Activated naive CD8-positive, alpha-beta T cell treated with anti-CD3 and anti-CD28 coated beads, Interleukin-2, amount 10 ng/mL, durations not matched to agents 7 days and 5 days (primary cell): ENCODE measurements at regions not wholly inside any gene's neighbourhood (a gene's known extent, or its start where the extent isn't known, plus 50 kb on each side); places are given as distances from the start of the nearest gene placed in this dataset.
"Not testable (repeated sequence)": the region's sequence is repeated elsewhere in the genome, so short reads cannot be mapped to it uniquely, and the experiment has no call there.

Experiments used
- ATAC-seq: fragments of 150-1000 bp; cut with Tn5 transposase; one replicate; pipeline ENCODE4 v1.10.0; 2021; ENCODE audit warnings: low read depth, moderate library complexity
- POLR2A ChIA-PET: fragments of 350-600 bp; sonication (Branson Sonifier 250); formaldehyde crosslinking; loops from one replicate; lab custom pipeline; 2021; ENCODE audit warnings: antibody characterized with exemption; lab: Charles Lee
- DNase-seq: peaks from one replicate; pipeline ENCODE4 v3.0.0; 2021
- H3K27ac Mint-ChIP-seq: one replicate; pipeline ENCODE4 v1.8.0; 2022; ENCODE audit warnings: mild to moderate bottlenecking, mixed read lengths
- H3K27me3 Mint-ChIP-seq: one replicate; pipeline ENCODE4 v1.8.0; 2022; ENCODE audit warnings: mild to moderate bottlenecking, moderate library complexity, mixed read lengths
- H3K36me3 Mint-ChIP-seq: one replicate; pipeline ENCODE4 v1.8.0; 2021; ENCODE audit warnings: mild to moderate bottlenecking, mixed read lengths
- H3K4me1 Mint-ChIP-seq: one replicate; pipeline ENCODE4 v1.8.0; 2021; ENCODE audit warnings: mixed read lengths
- H3K4me3 Mint-ChIP-seq: one replicate; pipeline ENCODE4 v1.8.0; 2022; ENCODE audit warnings: mild to moderate bottlenecking, moderate library complexity, mixed read lengths
- H3K9me3 Mint-ChIP-seq: one replicate; pipeline ENCODE4 v1.8.0; 2021; ENCODE audit warnings: mixed read lengths

DNA sequence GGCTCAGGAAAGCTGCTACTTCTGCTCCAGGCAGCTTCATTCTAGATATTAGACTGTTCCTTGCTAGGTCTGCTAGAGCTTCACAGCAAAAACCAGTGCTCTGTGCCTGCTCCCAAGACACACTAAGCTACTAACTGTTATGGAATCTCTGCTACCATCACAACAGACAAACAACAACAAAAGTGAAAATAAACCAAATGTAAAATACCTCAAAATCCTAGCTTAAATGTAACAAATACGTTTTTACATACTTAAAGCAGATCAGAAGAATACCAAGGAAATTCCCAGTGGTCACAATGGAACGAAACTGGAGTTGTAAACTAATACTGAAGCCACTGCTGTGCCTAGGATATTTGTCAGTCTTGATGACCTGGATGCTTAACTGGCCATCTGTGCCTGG, 84.6 kb upstream of the EZR start:
- no peaks in the 10 kb centered on the region for H3K27me3 Mint-ChIP-seq
- no peak overlapping the region for H3K27ac Mint-ChIP-seq
- H3K9me3 Mint-ChIP-seq: peaks cover 21% of the 10 kb centered on the region
- peaks cover 3% of the 10 kb centered on the region for H3K4me1 Mint-ChIP-seq
- no peak overlapping the region for H3K4me3 Mint-ChIP-seq
- POLR2A ChIA-PET: interaction anchor here (1.2 kb wide), 1 partner anchor 34 kb away, joined by 3 read pairs; no protein-coding TSS in a partner anchor
- H3K36me3 Mint-ChIP-seq: peaks cover 14% of the 10 kb centered on the region
- no peak for ATAC-seq
- no peak for DNase-seq

DNA sequence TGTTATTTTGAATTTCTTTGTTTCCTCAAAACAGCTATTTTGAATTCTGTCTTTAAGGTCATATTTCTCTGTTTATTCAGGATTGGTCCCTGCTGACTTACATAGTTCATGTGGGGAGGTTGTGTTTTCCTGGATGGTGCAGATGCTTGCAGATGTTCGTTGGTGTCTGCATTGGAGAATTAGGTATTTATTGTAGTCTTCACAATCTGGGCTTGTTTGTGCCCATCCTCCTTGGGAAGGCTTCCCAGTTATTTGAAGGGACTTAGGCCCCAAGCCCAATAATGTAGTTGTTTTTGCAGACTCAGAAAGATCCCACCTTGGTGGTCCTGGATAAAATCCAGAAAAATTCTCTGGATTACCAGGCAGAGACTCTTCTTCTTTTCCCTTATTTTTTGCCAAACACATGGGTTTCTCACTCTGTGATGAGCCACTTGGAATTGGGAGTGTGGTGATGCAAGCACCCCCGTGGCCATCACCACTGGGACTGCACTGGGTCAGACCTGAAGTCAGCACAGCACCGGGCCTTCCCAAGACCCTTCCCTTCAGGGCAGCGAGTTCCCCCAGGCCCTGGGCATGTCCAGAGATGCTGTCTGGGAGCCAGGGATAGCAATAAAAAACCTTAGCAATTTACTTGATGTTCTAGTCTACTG, 81.6 kb upstream of the EZR start:
- Mint-ChIP-seq H3K9me3 (peaks cover 14% of the 10 kb centered on the region), H3K4me3 (no peak overlapping the region), H3K4me1 (peaks cover 3% of the 10 kb centered on the region), H3K27ac (no peak overlapping the region), H3K36me3 (peaks cover 11% of the 10 kb centered on the region), H3K27me3 (peaks cover 2% of the 10 kb centered on the region)
- POLR2A ChIA-PET: no interaction called here
- DNase-seq: no peak
- ATAC-seq: no peak

DNA sequence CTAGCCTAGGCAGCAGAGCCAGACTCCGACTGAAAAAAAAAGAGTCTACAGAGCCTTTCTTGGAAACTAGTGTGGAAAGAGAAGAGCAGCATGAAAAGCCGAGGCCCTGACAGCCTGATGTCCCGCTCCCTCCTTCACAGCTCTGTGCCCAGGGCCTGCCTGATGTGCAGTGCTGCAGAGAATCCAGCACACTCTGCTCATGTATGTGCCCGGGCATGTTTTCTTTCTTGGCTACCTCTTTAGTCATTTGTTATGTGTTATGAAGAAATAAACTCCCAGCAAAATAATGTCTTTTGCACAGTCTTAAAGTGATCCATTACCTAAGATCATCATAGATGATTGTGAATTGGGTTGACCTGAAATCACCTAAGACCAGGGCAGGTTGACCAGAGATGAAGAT, 78.1 kb upstream of the EZR start:
- POLR2A ChIA-PET: interaction anchor here (0.7 kb wide), 1 partner anchor 108 kb away, joined by 4 read pairs; no protein-coding TSS in a partner anchor

DNA sequence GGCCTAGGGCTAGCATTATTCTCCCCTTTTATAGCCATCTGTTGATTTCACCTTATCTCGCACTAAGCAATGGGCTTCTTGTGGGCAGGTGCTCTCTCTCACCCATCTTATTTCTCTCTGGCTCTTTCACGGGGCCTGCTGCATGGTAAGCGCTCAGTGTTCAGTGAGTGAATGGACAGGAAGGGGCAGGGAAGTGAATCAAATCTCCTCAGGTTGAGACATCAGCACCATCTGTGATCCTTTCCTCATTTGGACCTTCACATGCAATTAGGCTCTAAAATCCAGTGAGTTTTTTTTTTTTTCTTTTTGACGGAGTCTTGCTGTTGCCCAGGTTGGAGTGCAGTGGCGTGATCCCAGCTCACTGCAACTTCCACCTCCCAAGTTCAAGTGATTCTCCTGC, 76.5 kb upstream of the EZR start:
- ATAC-seq (no peak), DNase-seq (no peak)
- Mint-ChIP-seq H3K36me3 (peaks cover 2% of the 10 kb centered on the region), H3K27me3 (peaks cover 2% of the 10 kb centered on the region), H3K27ac (no peak overlapping the region), H3K9me3 (peaks cover 4% of the 10 kb centered on the region), H3K4me1 (peaks cover 3% of the 10 kb centered on the region), H3K4me3 (no peak overlapping the region)
- POLR2A ChIA-PET: interaction anchor here (0.9 kb wide), 1 partner anchor 174 kb away, joined by 3 read pairs; no protein-coding TSS in a partner anchor

More for the DNA sequence above, 78.1 kb upstream of the EZR start:
- Mint-ChIP-seq H3K27ac (no peak overlapping the region), H3K4me1 (peaks cover 3% of the 10 kb centered on the region), H3K4me3 (no peak overlapping the region), H3K36me3 (peaks cover 2% of the 10 kb centered on the region), H3K27me3 (peaks cover 2% of the 10 kb centered on the region), H3K9me3 (peaks cover 4% of the 10 kb centered on the region)
- ATAC-seq (no peak), DNase-seq (no peak)

DNA sequence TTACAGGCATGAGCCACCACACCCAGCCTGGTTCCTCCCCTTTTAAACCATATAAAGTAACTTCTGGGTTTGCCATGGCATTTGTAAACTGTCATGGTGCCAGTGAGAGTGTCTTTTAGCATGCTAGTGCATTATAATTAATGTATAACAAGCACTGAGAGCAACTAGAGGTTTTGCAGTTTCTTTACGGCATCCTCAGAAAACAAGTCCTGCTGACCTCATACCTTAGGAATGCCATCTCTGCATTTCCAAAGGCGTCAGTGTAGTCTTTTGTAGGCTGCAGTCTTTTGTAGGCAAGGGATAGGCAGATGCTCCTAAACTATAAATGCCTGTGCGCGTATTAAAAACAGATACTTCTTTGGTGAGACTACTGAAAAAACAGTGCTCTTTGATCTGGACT, 75.0 kb upstream of the EZR start:
- peaks cover 4% of the 10 kb centered on the region for H3K9me3 Mint-ChIP-seq
- ATAC-seq (no peak), DNase-seq (no peak)
- H3K4me1 Mint-ChIP-seq: peaks cover 3% of the 10 kb centered on the region
- H3K4me3 Mint-ChIP-seq: no peak overlapping the region
- peaks cover 2% of the 10 kb centered on the region for H3K36me3 Mint-ChIP-seq
- H3K27ac Mint-ChIP-seq: no peak overlapping the region
- peaks cover 2% of the 10 kb centered on the region for H3K27me3 Mint-ChIP-seq
- POLR2A ChIA-PET: no interaction called here

DNA sequence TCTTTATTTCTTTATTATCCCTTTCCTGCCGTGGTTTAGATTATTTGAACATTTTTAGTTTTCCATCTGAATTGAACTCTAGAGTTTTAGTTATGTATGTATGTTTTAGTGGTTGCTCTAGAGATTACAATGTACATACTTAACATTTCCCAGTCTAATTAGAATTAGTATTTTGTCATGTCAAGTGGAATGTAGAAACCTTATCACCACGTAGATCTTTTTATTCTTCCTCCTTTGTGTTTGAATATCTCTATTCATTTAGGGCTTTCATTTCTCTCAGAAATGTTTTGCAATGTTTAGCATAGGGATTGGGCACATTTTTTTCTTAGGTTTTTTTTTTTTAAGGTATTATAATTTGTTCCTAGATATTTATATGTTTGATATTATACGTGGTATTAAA, 73.1 kb upstream of the EZR start:
- H3K4me1 Mint-ChIP-seq: no peaks in the 10 kb centered on the region
- POLR2A ChIA-PET: no interaction called here
- no peak overlapping the region for H3K4me3 Mint-ChIP-seq
- H3K27ac Mint-ChIP-seq: no peak overlapping the region
- H3K36me3 Mint-ChIP-seq: no peaks in the 10 kb centered on the region
- no peak for DNase-seq
- ATAC-seq: no peak
- H3K27me3 Mint-ChIP-seq: no peaks in the 10 kb centered on the region
- no peaks in the 10 kb centered on the region for H3K9me3 Mint-ChIP-seq

DNA sequence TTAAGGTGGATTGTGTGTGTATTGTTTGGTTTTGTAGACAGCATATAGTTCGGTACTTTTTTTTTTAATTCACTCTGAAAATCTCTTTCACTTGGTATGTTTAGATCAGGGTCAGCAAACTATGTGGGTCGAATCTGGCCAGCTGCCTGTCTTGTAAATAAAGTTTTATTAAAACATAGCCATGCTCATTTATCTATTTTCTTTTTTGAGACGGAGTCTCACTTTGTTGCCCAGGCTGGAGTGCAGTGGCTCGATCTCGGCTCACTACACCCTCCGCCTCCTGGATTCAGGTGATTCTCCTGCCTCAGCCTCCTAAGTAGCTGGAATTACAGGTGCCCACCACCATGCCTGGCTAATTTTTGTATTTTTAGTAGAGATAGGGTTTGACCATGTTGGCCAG, 72.4 kb upstream of the EZR start:
- H3K4me1 Mint-ChIP-seq, H3K9me3 Mint-ChIP-seq, POLR2A ChIA-PET, ATAC-seq, H3K4me3 Mint-ChIP-seq, H3K27me3 Mint-ChIP-seq, DNase-seq, H3K36me3 Mint-ChIP-seq, H3K27ac Mint-ChIP-seq: not testable (repeated sequence)

DNA sequence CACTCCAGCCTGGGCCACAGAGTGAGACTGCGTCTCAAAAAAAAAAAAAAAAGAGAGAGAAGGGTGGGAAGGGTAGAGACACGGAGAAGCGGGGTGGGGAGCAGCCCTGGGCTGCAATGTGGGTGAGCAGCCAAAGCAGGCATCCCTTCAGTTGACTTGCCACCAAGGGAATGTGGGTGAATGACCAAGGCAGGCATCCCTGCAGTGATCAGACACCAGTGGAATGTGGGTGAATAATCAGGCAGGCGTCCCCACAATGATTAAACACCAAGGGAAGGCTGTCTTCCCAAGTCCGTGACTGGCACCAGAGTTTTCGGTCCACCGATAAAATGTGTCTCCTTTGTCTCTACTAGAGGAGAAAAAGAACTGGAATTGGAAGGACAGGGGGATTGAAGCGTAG, 69.0 kb upstream of the EZR start:
- H3K9me3 Mint-ChIP-seq, ATAC-seq, H3K27me3 Mint-ChIP-seq, DNase-seq, H3K4me3 Mint-ChIP-seq, H3K27ac Mint-ChIP-seq, H3K4me1 Mint-ChIP-seq, POLR2A ChIA-PET, H3K36me3 Mint-ChIP-seq: not testable (repeated sequence)

DNA sequence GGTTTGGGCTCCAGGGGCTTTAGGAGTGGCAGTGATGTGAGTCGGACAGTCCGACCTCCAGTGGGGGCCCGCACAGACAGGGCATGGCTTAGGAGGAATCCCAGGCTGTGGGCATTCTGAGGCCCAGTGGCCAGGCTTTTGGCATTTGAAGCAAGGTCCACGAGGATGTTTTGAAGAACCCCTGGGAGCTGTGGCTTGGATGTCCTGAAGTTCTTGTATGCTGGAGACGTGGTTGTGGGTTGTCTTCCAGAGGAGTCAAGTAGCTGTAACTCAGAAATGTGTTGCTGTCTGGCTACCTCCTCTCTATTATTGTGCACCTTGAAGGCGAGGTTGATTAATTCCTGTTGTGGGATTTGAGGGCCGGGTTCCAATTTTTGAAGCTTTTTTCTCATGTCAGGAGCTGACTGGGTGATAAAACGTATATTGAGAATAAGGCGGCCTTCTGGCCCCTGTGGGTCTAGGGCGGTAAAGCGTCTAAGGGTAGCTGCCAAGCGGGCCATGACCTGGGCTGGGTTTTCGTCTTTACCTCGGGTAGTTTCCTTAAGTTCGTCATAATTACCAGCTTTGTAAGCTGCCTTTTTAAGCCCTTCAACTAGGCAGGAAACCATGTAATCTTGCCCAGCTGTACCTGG, 67.3 kb upstream of the EZR start:
- DNase-seq, H3K4me3 Mint-ChIP-seq, H3K4me1 Mint-ChIP-seq, ATAC-seq, H3K27me3 Mint-ChIP-seq, POLR2A ChIA-PET, H3K36me3 Mint-ChIP-seq, H3K9me3 Mint-ChIP-seq, H3K27ac Mint-ChIP-seq: not testable (repeated sequence)

DNA sequence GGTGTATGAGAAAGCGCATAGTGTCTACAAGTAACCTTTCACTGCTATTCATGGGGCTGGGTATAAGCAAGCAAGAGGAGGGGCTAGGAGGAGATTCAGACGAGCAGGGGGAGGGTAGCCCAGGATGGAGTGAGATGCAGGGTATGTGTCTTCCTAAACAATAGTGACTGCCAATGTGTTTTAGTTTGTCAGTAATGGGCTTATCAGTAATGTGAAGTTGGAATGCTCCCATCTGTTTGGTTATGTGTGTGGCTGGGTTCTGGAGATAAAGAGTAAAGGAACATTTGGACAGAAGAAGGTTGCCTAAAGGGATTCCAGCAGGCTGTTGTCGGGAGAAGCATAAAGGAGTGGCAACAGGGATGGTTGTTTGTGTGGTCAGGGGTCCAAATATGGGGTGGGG, 62.7 kb upstream of the EZR start:
- DNase-seq, H3K9me3 Mint-ChIP-seq, POLR2A ChIA-PET, H3K4me1 Mint-ChIP-seq, H3K27ac Mint-ChIP-seq, H3K4me3 Mint-ChIP-seq, H3K36me3 Mint-ChIP-seq, H3K27me3 Mint-ChIP-seq, ATAC-seq: not testable (repeated sequence)

DNA sequence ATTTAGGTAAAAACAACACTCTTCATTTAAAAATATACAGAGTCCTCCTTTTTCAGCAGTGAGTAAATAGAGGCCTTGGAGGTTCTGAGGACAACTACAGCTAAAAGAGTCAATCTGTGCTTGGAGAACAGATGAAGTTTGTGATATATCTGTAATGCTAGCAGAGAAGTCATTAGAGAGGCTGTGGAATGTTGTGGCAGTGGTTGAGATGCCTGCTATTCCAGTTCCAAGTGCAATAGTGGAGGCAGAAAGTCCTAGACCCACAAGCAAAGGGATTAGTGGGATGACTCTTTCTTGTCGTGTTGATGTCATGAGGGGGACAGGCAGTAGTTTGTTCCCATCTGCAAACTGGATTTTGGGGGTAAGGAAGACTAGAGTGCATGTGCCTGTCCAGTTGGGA, 62.1 kb upstream of the EZR start:
- ATAC-seq, H3K4me1 Mint-ChIP-seq, POLR2A ChIA-PET, H3K9me3 Mint-ChIP-seq, DNase-seq, H3K27me3 Mint-ChIP-seq, H3K27ac Mint-ChIP-seq, H3K36me3 Mint-ChIP-seq, H3K4me3 Mint-ChIP-seq: not testable (repeated sequence)

DNA sequence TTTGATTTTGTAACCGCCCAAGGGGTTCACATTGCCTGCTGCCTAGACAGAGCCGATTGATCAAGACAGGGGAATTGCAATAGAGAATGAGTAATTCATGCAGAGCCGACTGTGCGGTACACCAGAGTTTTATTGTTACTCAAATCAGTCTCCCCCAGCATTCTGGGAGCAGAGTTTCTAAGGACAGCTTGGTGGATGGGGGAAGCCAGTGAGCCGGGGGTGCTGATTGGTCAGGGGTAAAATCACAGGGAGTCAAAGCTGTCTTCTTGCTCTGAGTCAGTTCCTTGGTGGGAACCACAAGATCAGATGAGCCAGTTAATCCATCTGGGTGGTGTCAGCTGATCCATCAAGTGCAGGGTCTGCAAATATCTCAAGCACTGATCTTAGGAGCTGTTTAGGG, 60.0 kb upstream of the EZR start:
- H3K27me3 Mint-ChIP-seq: no peaks in the 10 kb centered on the region
- ATAC-seq (no peak), DNase-seq (no peak)
- POLR2A ChIA-PET: interaction anchor here (1.9 kb wide), 1 partner anchor 10 kb away, joined by 5 read pairs; no protein-coding TSS in a partner anchor
- H3K36me3 Mint-ChIP-seq: peaks cover 6% of the 10 kb centered on the region
- peaks cover 5% of the 10 kb centered on the region for H3K9me3 Mint-ChIP-seq
- H3K27ac Mint-ChIP-seq: no peak overlapping the region
- no peak overlapping the region for H3K4me3 Mint-ChIP-seq
- H3K4me1 Mint-ChIP-seq: peaks cover 2% of the 10 kb centered on the region

DNA sequence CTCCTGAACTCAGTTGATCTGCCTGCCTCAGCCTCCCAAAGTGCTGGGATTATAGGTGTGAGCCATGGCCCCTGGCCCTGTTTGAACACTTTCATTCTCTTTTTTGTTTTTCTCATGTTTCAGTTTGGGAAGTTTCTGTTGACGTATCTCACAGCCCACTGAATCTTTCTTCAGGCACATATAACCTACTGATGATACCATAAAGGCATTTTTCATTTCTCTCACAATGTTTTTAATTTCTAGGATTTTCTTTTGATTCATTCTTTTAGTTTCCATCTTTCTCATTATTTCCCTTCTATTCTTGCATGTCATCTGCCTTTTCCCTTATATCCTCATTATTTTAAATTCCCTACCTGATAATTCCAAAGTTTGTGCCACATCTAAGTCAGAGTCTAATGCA, 58.5 kb upstream of the EZR start:
- Mint-ChIP-seq H3K4me1 (peaks cover 2% of the 10 kb centered on the region), H3K4me3 (no peak overlapping the region), H3K27me3 (no peaks in the 10 kb centered on the region), H3K36me3 (peaks cover 6% of the 10 kb centered on the region), H3K9me3 (peaks cover 5% of the 10 kb centered on the region), H3K27ac (no peak overlapping the region)
- POLR2A ChIA-PET: no interaction called here
- DNase-seq: no peak
- no peak for ATAC-seq

DNA sequence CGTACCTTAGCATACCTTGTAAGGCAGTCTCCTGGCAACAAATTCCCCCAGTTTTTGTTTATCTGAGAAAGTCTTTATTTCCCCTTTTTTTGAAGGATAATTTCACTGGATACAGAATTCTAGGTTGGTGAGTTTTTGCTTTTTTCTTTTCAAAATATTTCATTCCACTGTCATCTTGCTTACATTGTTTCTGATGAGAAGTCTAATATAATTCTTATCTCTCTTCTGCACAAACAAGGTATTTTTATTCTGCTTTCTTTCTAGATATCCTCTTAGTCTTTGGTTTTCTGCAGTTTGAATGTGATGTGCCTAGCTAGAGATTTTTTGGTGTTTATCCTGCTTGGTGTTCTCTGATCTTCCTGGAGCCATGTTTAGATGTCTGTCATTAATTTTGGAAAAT, 57.7 kb upstream of the EZR start:
- POLR2A ChIA-PET: interaction anchor here (0.6 kb wide), 1 partner anchor 50 kb away, joined by 3 read pairs; no protein-coding TSS in a partner anchor
- ATAC-seq (no peak), DNase-seq (no peak)
- Mint-ChIP-seq H3K27me3 (no peaks in the 10 kb centered on the region), H3K36me3 (peaks cover 6% of the 10 kb centered on the region), H3K4me1 (peaks cover 2% of the 10 kb centered on the region), H3K4me3 (no peak overlapping the region), H3K9me3 (peaks cover 5% of the 10 kb centered on the region), H3K27ac (no peak overlapping the region)
